ENCODE measurements at regions not wholly inside any gene's neighbourhood (a gene's known extent, or its start where the extent isn't known, plus 50 kb on each side); places are given as distances from the start of the nearest gene placed in this dataset.

DNA sequence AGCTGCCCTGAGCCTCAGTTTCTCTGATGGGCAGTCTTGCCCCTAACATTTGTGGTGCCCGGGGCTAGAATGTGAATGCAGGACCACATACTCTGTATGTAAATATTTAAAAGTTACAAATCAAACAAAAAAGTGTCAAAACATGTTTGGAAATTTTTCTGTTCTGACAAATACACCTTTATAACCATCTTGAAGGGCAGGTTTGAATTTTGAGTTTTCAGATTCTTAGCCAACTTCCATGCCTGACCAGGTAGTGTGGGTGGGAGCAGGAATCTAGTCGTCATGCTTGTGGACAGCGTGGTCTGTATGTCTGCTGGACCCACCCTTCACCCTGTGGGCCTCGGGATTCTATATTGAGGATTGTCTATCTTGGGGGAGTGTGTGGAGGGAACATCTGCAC lies 325.1 kb downstream of the SOX4 start:
- TF ChIP-seq POLR2AphosphoS5 (IDR thresholded peaks at IDR 0.05; ENCODE audit: borderline replicate concordance, low read depth, low read length): no peak
- no peak for TF ChIP-seq EZH2 (IDR thresholded peaks at IDR 0.05)
- no peak for TF ChIP-seq FOXP2 (optimal IDR thresholded peaks at IDR 0.05; ENCODE audit: control extremely low read depth, extremely low read length, insufficient read depth)
